ENCODE measurements at regions not wholly inside any gene's neighbourhood (a gene's known extent, or its start where the extent isn't known, plus 50 kb on each side); places are given as distances from the start of the nearest gene placed in this dataset.

DNA sequence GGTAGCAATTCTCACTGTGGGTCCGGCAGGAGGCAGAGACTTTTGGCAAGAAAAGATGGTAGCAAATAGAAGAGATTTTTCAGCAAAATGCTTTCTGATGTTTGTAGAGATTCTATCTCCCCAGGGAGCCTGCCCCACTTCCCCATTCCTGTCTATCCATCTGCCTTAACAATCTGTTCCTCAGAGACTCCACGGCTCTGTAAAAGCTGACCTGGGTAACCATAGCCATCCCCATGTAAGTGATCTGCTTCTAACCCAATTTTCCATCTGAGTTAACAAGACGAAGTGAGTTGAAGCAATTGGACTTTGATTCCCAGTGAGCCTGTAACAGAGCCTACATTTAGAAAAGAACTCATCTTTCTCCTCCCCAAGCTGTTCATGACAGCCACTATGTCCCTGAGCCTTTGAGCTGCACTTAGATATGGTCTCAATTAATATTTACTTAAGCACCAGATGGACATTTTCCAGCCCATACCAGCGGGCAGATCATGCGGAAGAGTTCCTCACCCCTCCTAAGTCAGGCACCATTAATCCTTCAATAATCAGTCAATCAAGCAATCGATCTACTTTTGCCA is 896.1 kb downstream of the CCSER2 start:
- TF ChIP-seq CTCF (IDR thresholded peaks at IDR 0.05): no peak
- no peak for TF ChIP-seq ZFX (IDR thresholded peaks at IDR 0.05; ENCODE audit: borderline replicate concordance)
- H3K27ac ChIP-seq: no peak overlapping the region

DNA sequence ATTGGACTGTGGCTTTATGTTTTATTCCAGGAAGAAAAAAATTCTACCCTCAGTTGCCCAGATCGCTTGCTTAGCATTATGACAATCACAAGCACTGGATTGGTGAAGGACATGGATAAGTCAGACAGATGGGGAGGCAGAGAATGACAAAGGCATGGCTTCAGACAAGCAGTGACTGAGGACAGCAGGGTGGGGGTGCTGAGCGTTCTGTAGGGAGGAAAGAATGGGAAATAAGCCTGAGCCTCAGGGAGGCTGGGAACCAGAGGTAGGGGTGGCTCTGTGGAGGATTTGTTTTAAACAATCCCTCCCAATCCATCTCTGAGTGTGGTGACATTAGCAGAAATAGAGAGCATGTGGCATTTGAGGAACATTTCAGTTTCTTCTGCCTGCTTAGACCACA is 896.9 kb downstream of the CCSER2 start:
- TF ChIP-seq ZFX (IDR thresholded peaks at IDR 0.05; ENCODE audit: borderline replicate concordance) (no peak), CTCF (IDR thresholded peaks at IDR 0.05) (no peak)
- no peak overlapping the region for H3K27ac ChIP-seq

GRCh38 chr10:85226596-85226995 is 898.2 kb downstream of the CCSER2 start:
- no peak for TF ChIP-seq ZFX (IDR thresholded peaks at IDR 0.05; ENCODE audit: borderline replicate concordance)
- no peak for TF ChIP-seq CTCF (IDR thresholded peaks at IDR 0.05)

GRCh38 chr10:85228726-85229125 is 900.3 kb downstream of the CCSER2 start:
- no peak overlapping the region for H3K27ac ChIP-seq
- TF ChIP-seq CTCF (IDR thresholded peaks at IDR 0.05): no peak
- no peak for TF ChIP-seq ZFX (IDR thresholded peaks at IDR 0.05; ENCODE audit: borderline replicate concordance)

More at GRCh38 chr10:85226596-85226995, 898.2 kb downstream of the CCSER2 start:
- no peak overlapping the region for H3K27ac ChIP-seq

GRCh38 chr10:85231534-85232270 is 903.3 kb downstream of the CCSER2 start:
- no peak overlapping the region for H3K27ac ChIP-seq
- TF ChIP-seq ZFX (IDR thresholded peaks at IDR 0.05; ENCODE audit: borderline replicate concordance): no peak
- TF ChIP-seq CTCF (IDR thresholded peaks at IDR 0.05): no peak

GRCh38 chr10:85235258-85235657 is 906.9 kb downstream of the CCSER2 start:
- TF ChIP-seq ZFX (IDR thresholded peaks at IDR 0.05; ENCODE audit: borderline replicate concordance) (no peak), CTCF (IDR thresholded peaks at IDR 0.05) (no peak)
- H3K27ac ChIP-seq: no peak overlapping the region

GRCh38 chr10:85238676-85239075 is 910.3 kb downstream of the CCSER2 start:
- TF ChIP-seq CTCF (IDR thresholded peaks at IDR 0.05) (no peak), ZFX (IDR thresholded peaks at IDR 0.05; ENCODE audit: borderline replicate concordance) (no peak)
- H3K27ac ChIP-seq: no peak overlapping the region

Measured in 22Rv1 (cell line).